ENCODE measurements at regions not wholly inside any gene's neighbourhood (a gene's known extent, or its start where the extent isn't known, plus 50 kb on each side); places are given as distances from the start of the nearest gene placed in this dataset.
"Not testable (repeated sequence)": the region's sequence is repeated elsewhere in the genome, so short reads cannot be mapped to it uniquely, and the experiment has no call there.

- no peak for ATAC-seq (replicated peaks)
- DNase-seq: no peak
- Mint-ChIP-seq H3K27me3 (peaks cover 35 to 50% of the 10 kb centered on the region in 2 donors), H3K4me3 (no peak overlapping the region), H3K36me3 (peaks cover 14 to 16% of the 10 kb centered on the region in 2 donors), H3K27ac (no peak overlapping the region), H3K9me3 (peaks cover 31 to 34% of the 10 kb centered on the region in 2 donors), H3K4me1 (no peaks in the 10 kb centered on the region)
Observed at GRCh38 chr7:25444991-25445390, 216.7 kb upstream of the NPVF start.

DNA sequence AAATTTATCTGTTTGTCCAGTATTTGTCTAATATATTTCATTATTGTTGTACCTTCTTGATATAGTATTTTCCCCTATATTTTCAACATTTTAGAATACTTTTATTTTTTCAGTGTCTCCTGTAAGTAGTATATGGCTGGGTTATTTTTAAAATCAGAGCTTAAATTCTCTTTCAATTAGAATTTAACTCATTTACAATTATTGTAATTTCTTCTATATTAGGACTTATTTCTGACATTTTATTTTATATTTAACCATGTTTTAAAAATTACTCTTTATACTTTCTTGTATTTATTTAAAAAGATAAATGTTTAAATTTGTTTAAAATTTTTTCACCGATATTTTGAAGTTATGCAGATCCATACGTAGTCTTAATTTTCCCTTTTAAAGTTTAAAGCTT, 220.0 kb upstream of the NPVF start:
- no peak for ATAC-seq (replicated peaks)
- H3K27ac Mint-ChIP-seq: no peak overlapping the region
- no peak for DNase-seq
- H3K4me1 Mint-ChIP-seq: no peaks in the 10 kb centered on the region
- peaks cover 13 to 26% of the 10 kb centered on the region in 2 donors for H3K27me3 Mint-ChIP-seq
- peaks cover 5 to 9% of the 10 kb centered on the region in 2 donors for H3K9me3 Mint-ChIP-seq
- peaks cover 3 to 4% of the 10 kb centered on the region in 2 donors for H3K36me3 Mint-ChIP-seq
- H3K4me3 Mint-ChIP-seq: no peak overlapping the region

- no peaks in the 10 kb centered on the region for H3K9me3 Mint-ChIP-seq
- no peaks in the 10 kb centered on the region for H3K36me3 Mint-ChIP-seq
- H3K4me1 Mint-ChIP-seq: peaks cover 0 to 3% of the 10 kb centered on the region in 2 donors
- no peak overlapping the region for H3K4me3 Mint-ChIP-seq
- H3K27me3 Mint-ChIP-seq: no peaks in the 10 kb centered on the region
- H3K27ac Mint-ChIP-seq: no peak overlapping the region
- DNase-seq (no peak), ATAC-seq (replicated peaks) (no peak)
Observed at GRCh38 chr7:25454020-25454419, 225.7 kb upstream of the NPVF start.

- no peak for ATAC-seq (replicated peaks)
- Mint-ChIP-seq H3K27me3 (no peaks in the 10 kb centered on the region), H3K4me3 (no peak overlapping the region), H3K4me1 (peaks cover 0 to 3% of the 10 kb centered on the region in 2 donors), H3K27ac (no peak overlapping the region), H3K36me3 (no peaks in the 10 kb centered on the region), H3K9me3 (no peaks in the 10 kb centered on the region)
- DNase-seq: no peak
Observed at GRCh38 chr7:25454562-25455041, 226.3 kb upstream of the NPVF start.

DNA sequence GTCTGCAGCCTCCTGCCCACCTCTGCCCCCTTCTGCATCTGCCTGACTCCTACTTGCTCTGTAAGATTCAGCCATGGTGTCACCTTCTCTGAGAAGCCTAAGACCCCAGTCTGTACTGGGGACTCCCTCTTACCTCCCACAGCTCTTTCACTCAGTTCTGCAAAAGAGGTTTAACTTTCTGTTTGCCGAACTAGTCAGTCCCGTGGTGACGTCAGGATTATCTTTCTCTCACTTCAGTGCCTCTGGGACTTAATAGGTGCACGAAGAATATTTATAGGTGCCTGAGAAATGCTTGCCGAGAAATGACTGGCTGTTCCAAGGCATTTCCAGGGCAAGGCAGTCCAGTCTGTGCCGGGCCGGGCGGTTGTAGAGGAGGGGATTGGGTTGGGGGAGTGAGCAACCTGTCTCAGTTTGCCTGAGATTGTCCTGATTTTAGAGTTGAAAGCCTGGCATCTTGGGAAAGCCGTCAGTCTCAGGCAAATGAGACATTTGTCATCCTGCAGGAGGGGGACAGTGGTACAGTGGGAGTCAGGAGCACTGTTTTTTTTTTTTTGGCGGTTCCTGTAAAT, 227.5 kb upstream of the NPVF start:
- no peak overlapping the region for H3K4me3 Mint-ChIP-seq
- H3K36me3 Mint-ChIP-seq: no peaks in the 10 kb centered on the region
- peaks cover 4 to 6% of the 10 kb centered on the region in 2 donors for H3K27me3 Mint-ChIP-seq
- no peak overlapping the region for H3K27ac Mint-ChIP-seq
- DNase-seq: no peak
- no peaks in the 10 kb centered on the region for H3K9me3 Mint-ChIP-seq
- no peak for ATAC-seq (replicated peaks)
- peaks cover 0 to 3% of the 10 kb centered on the region in 2 donors for H3K4me1 Mint-ChIP-seq

DNA sequence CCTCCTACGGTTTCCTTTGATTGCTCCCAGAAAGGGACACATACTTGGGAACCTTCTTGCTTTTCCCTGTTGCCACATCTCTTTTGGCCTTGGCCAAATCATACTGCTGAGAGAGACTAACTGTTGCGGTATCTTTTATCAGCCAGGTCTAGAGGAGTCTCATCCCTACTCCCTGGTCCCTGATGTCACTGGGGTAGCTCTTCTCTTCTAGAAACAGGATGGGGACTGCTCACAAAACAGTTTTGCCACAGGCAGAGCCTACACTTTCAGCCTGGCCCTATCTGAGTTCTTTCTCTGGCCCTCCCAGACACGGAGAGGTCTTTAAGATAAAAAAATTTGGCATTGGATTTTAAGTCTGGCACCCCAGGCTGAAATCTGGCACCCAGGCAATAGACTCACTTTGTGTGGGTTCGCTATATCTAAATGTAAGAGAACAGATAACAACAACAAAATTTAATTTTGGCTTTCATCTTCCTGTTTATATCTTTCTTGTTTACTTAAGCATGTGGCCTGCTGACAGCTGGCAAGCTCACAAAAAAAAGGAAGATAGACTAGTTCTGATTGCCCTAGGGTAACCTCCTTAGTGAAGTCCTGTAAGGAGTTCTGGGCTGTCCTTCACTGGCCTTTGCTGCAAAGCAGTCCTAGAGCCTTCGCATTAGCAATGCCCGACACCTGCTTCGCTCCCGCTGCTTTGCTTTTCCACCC, 228.3 kb upstream of the NPVF start:
- Mint-ChIP-seq H3K4me1 (peaks cover 0 to 3% of the 10 kb centered on the region in 2 donors), H3K36me3 (no peaks in the 10 kb centered on the region), H3K9me3 (no peaks in the 10 kb centered on the region), H3K4me3 (no peak overlapping the region), H3K27me3 (peaks cover 6 to 7% of the 10 kb centered on the region in 2 donors), H3K27ac (no peak overlapping the region)
- DNase-seq: no peak
- no peak for ATAC-seq (replicated peaks)

GRCh38 chr7:25459057-25459456, 230.8 kb upstream of the NPVF start:
- no peaks in the 10 kb centered on the region for H3K9me3 Mint-ChIP-seq
- peaks cover 20 to 22% of the 10 kb centered on the region in 2 donors for H3K27me3 Mint-ChIP-seq
- no peak for DNase-seq
- H3K36me3 Mint-ChIP-seq: no peaks in the 10 kb centered on the region
- peaks cover 0 to 2% of the 10 kb centered on the region in 2 donors for H3K4me1 Mint-ChIP-seq
- H3K27ac Mint-ChIP-seq: no peak overlapping the region
- H3K4me3 Mint-ChIP-seq: no peak overlapping the region
- no peak for ATAC-seq (replicated peaks)

GRCh38 chr7:25460433-25460832, 232.1 kb upstream of the NPVF start:
- Mint-ChIP-seq H3K4me1 (no peaks in the 10 kb centered on the region), H3K36me3 (no peaks in the 10 kb centered on the region), H3K27ac (no peak overlapping the region), H3K27me3 (peaks cover 20 to 22% of the 10 kb centered on the region in 2 donors), H3K4me3 (no peak overlapping the region), H3K9me3 (no peaks in the 10 kb centered on the region)
- ATAC-seq (replicated peaks): no peak
- no peak for DNase-seq

- H3K4me3 Mint-ChIP-seq: no peak overlapping the region
- DNase-seq (no peak), ATAC-seq (replicated peaks) (no peak)
- H3K27ac Mint-ChIP-seq: no peak overlapping the region
- no peaks in the 10 kb centered on the region for H3K36me3 Mint-ChIP-seq
- H3K4me1 Mint-ChIP-seq: no peaks in the 10 kb centered on the region
- peaks cover 11 to 20% of the 10 kb centered on the region in 2 donors for H3K27me3 Mint-ChIP-seq
- no peaks in the 10 kb centered on the region for H3K9me3 Mint-ChIP-seq
Observed at GRCh38 chr7:25469669-25470068, 241.4 kb upstream of the NPVF start.

DNA sequence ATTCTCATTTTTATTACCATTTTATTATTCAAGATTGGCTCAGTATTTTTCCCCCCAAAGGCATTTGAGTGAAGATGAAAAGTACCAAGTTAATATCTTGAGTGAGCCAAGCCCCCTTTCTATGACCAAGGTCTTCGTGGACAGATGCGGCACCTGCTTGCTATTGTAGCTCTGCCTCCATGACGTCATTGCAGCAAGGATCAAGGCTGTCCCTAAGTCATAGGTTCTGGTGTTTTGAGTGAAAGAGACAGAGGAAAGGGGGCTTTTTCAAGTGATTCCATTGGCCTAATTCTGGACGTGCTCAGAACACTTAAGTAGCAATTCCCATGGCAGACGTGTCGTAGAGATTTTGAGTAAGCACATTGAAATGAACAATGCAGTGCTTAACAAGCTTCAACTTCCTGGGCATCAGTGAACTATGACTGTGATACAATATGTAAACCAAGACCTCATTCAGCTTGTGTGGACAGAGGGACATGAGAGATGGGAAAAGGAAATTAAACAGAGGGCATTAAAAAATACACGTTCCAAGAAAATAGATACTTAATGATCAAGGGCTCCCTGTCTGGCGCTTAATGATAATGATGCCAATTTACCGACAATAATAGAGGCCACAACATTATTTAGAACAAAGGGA, 248.7 kb upstream of the NPVF start:
- ATAC-seq (replicated peaks) (no peak), DNase-seq (no peak)
- Mint-ChIP-seq H3K36me3 (no peaks in the 10 kb centered on the region), H3K4me1 (no peaks in the 10 kb centered on the region), H3K27me3 (peaks cover 4 to 29% of the 10 kb centered on the region in 2 donors), H3K27ac (no peak overlapping the region), H3K9me3 (no peaks in the 10 kb centered on the region), H3K4me3 (no peak overlapping the region)

DNA sequence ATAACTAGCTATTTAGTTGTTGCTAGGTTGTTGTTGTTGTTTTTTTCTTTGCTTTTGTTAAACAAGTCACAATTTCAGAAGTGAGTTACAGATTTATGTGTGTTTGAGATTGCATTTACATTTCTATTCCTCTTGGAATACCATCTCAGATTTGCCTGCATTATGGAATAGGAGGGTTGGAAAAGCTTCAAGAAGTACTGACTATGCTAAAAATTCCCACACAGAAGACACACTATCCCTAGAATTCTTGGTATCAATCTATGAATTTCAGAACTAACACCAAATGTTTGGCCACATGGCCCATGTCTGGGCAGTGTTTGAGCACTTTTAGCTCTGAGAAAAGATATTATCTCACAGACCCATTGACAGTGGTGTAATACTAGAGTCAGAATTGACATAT, 249.9 kb upstream of the NPVF start:
- not testable (repeated sequence) for H3K4me1 Mint-ChIP-seq; H3K4me3 Mint-ChIP-seq; H3K36me3 Mint-ChIP-seq; H3K9me3 Mint-ChIP-seq; ATAC-seq (replicated peaks); H3K27ac Mint-ChIP-seq; DNase-seq
- H3K27me3 Mint-ChIP-seq: peaks cover 0 to 27% of the 10 kb centered on the region in 2 donors

DNA sequence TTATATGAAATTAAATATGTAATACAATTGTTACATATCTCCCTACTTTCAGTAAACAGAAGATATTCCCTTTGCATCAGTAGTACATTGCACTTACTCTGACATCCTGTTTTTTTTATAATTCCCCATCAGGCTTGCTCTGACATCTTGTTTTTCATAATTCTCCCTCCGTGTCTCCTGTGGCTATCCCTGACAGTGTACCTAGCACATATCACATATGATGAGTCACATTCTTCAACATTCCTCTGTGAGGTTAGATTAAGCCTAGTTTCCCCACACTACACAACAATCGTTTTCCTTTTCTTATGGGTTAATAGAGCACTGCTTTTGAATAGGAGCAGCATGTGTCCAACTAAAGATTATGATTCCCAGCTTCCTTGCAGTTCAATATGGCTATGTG, 250.6 kb upstream of the NPVF start:
- no peak overlapping the region for H3K27ac Mint-ChIP-seq

GRCh38 chr7:25481891-25482290, 253.6 kb upstream of the NPVF start:
- Mint-ChIP-seq H3K9me3 (no peaks in the 10 kb centered on the region), H3K27me3 (peaks cover 0 to 13% of the 10 kb centered on the region in 2 donors), H3K27ac (no peak overlapping the region), H3K4me1 (no peaks in the 10 kb centered on the region), H3K36me3 (no peaks in the 10 kb centered on the region), H3K4me3 (no peak overlapping the region)
- no peak for DNase-seq
- no peak for ATAC-seq (replicated peaks)

More for the DNA sequence above, 250.6 kb upstream of the NPVF start:
- H3K27me3 Mint-ChIP-seq: peaks cover 0 to 24% of the 10 kb centered on the region in 2 donors
- H3K4me3 Mint-ChIP-seq: no peak overlapping the region
- ATAC-seq (replicated peaks) (no peak), DNase-seq (no peak)
- H3K36me3 Mint-ChIP-seq: no peaks in the 10 kb centered on the region
- no peaks in the 10 kb centered on the region for H3K4me1 Mint-ChIP-seq
- H3K9me3 Mint-ChIP-seq: no peaks in the 10 kb centered on the region

DNA sequence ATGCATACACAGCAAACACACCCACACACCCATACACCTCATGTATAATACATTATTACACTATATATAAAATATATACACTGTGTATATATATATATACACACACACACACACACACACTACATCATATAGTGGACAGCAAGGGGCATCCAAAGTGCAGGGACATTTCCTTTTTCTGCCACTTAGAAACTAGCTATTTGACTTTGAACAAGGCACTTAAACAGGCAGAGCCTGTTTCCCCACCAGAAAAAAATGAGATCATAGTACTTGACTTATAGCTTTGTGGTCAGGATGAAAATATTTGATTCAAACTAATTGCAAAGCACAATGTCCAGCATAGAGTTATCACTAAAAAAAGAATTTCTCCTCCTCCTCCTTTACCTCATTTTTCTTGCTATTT, 254.3 kb upstream of the NPVF start:
- no peak for DNase-seq
- no peaks in the 10 kb centered on the region for H3K9me3 Mint-ChIP-seq
- H3K4me1 Mint-ChIP-seq: no peaks in the 10 kb centered on the region
- peaks cover 0 to 13% of the 10 kb centered on the region in 2 donors for H3K27me3 Mint-ChIP-seq
- H3K27ac Mint-ChIP-seq: no peak overlapping the region
- no peaks in the 10 kb centered on the region for H3K36me3 Mint-ChIP-seq
- no peak for ATAC-seq (replicated peaks)
- no peak overlapping the region for H3K4me3 Mint-ChIP-seq

DNA sequence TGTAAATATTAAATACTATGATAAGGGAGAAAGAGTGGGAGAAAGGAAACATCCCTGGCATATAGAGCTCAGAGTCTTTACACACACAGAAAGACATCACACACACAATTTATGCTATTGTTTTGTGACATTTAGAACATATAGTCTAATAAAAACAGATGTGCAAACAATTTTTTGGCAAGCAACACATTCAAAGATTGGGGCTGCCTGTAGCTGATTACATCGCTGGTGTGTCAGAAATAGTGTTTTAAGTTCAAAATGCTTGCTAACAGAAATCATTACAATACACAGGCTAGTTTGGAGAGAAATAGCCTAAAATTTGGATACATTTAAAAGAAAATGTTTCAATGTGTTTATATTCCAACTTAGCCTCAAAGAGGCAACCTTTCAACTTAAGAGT, 256.7 kb upstream of the NPVF start:
- Mint-ChIP-seq H3K4me1 (no peaks in the 10 kb centered on the region), H3K27ac (no peak overlapping the region), H3K36me3 (no peaks in the 10 kb centered on the region), H3K27me3 (peaks cover 0 to 10% of the 10 kb centered on the region in 2 donors), H3K9me3 (no peaks in the 10 kb centered on the region), H3K4me3 (no peak overlapping the region)
- DNase-seq: no peak
- ATAC-seq (replicated peaks): no peak

Data from stimulated activated naive B cell treated with anti-CD40 and anti-IgM and Interleukin-4, amounts not matched to agents 10 μg/mL and 1 μg/mL and 100 μg/mL, for 72 hours (primary cell).